ENCODE measurements at regions not wholly inside any gene's neighbourhood (a gene's known extent, or its start where the extent isn't known, plus 50 kb on each side); places are given as distances from the start of the nearest gene placed in this dataset.
"Not testable (repeated sequence)": the region's sequence is repeated elsewhere in the genome, so short reads cannot be mapped to it uniquely, and the experiment has no call there.

- H3K36me3 Mint-ChIP-seq (ENCODE audit: low read depth); H3K4me1 Mint-ChIP-seq; H3K27me3 Mint-ChIP-seq; H3K9me3 Mint-ChIP-seq; DNase-seq; CTCF ChIA-PET; H3K4me3 Mint-ChIP-seq; POLR2A ChIA-PET; H3K27ac Mint-ChIP-seq: not testable (repeated sequence)
Measured at GRCh38 chr1:761791-762190, 75.3 kb upstream of the OR4F16 start.

- POLR2A ChIA-PET; CTCF ChIA-PET; H3K27ac Mint-ChIP-seq; H3K4me1 Mint-ChIP-seq; H3K36me3 Mint-ChIP-seq (ENCODE audit: low read depth); H3K27me3 Mint-ChIP-seq; H3K4me3 Mint-ChIP-seq; H3K9me3 Mint-ChIP-seq; DNase-seq: not testable (repeated sequence)
Measured at GRCh38 chr1:771449-771848, 85.0 kb upstream of the OR4F16 start.

GRCh38 chr1:777480-778180 is 91.2 kb upstream of the OR4F16 start:
- DNase-seq; H3K27me3 Mint-ChIP-seq; POLR2A ChIA-PET; CTCF ChIA-PET; H3K36me3 Mint-ChIP-seq (ENCODE audit: low read depth); H3K9me3 Mint-ChIP-seq: not testable (repeated sequence)
- peak overlapping the region; percentile 99 for H3K4me3 Mint-ChIP-seq
- peak overlapping the region; percentile 100 for H3K27ac Mint-ChIP-seq
- peaks cover 10% of the 10 kb centered on the region for H3K4me1 Mint-ChIP-seq

- H3K36me3 Mint-ChIP-seq (ENCODE audit: low read depth); H3K9me3 Mint-ChIP-seq; H3K27me3 Mint-ChIP-seq; CTCF ChIA-PET: not testable (repeated sequence)
- DNase-seq = peak; percentile 99
- Mint-ChIP-seq H3K4me3 (peak overlapping the region; percentile 99), H3K4me1 (peaks cover 10% of the 10 kb centered on the region), H3K27ac (peak overlapping the region; percentile 100)
- POLR2A ChIA-PET = interaction anchor here (0.7 kb wide), 1 partner anchor 197 kb away, joined by 3 read pairs; no protein-coding TSS in a partner anchor
Measured at GRCh38 chr1:778451-779278, 92.2 kb upstream of the OR4F16 start.

- H3K9me3 Mint-ChIP-seq; H3K27me3 Mint-ChIP-seq; DNase-seq; H3K36me3 Mint-ChIP-seq (ENCODE audit: low read depth); POLR2A ChIA-PET; CTCF ChIA-PET: not testable (repeated sequence)
- peaks cover 10% of the 10 kb centered on the region for H3K4me1 Mint-ChIP-seq
- H3K27ac Mint-ChIP-seq = peak overlapping the region; percentile 100
- H3K4me3 Mint-ChIP-seq = peak overlapping the region; percentile 99
Measured at GRCh38 chr1:779621-780020, 93.2 kb upstream of the OR4F16 start.

- ChIA-PET POLR2A (no interaction called here), CTCF (no interaction called here)
- no peaks in the 10 kb centered on the region for H3K4me1 Mint-ChIP-seq
- no peak for DNase-seq
- H3K27ac Mint-ChIP-seq = no peak overlapping the region
- peaks cover 5% of the 10 kb centered on the region for H3K36me3 Mint-ChIP-seq (ENCODE audit: low read depth)
- no peaks in the 10 kb centered on the region for H3K27me3 Mint-ChIP-seq
- H3K9me3 Mint-ChIP-seq = peaks cover 5% of the 10 kb centered on the region
- no peak overlapping the region for H3K4me3 Mint-ChIP-seq
Measured at GRCh38 chr1:788835-789234, 102.4 kb upstream of the OR4F16 start.

- H3K9me3 Mint-ChIP-seq, CTCF ChIA-PET, H3K4me3 Mint-ChIP-seq: not testable (repeated sequence)
Measured at GRCh38 chr1:789606-790005, 103.2 kb upstream of the OR4F16 start.

GRCh38 chr1:790388-790930 is 104.0 kb upstream of the OR4F16 start:
- H3K9me3 Mint-ChIP-seq; H3K4me3 Mint-ChIP-seq; H3K36me3 Mint-ChIP-seq (ENCODE audit: low read depth); H3K4me1 Mint-ChIP-seq; DNase-seq; POLR2A ChIA-PET; H3K27me3 Mint-ChIP-seq; CTCF ChIA-PET; H3K27ac Mint-ChIP-seq: not testable (repeated sequence)

More at GRCh38 chr1:789606-790005, 103.2 kb upstream of the OR4F16 start:
- H3K4me1 Mint-ChIP-seq; H3K27me3 Mint-ChIP-seq; H3K27ac Mint-ChIP-seq; DNase-seq; H3K36me3 Mint-ChIP-seq (ENCODE audit: low read depth); POLR2A ChIA-PET: not testable (repeated sequence)

- H3K4me3 Mint-ChIP-seq; CTCF ChIA-PET; H3K27ac Mint-ChIP-seq; H3K27me3 Mint-ChIP-seq; H3K4me1 Mint-ChIP-seq; H3K36me3 Mint-ChIP-seq (ENCODE audit: low read depth); DNase-seq; H3K9me3 Mint-ChIP-seq; POLR2A ChIA-PET: not testable (repeated sequence)
Measured at GRCh38 chr1:794310-794709, 107.9 kb upstream of the OR4F16 start.

- H3K36me3 Mint-ChIP-seq (ENCODE audit: low read depth); H3K27ac Mint-ChIP-seq; POLR2A ChIA-PET; DNase-seq; H3K27me3 Mint-ChIP-seq; CTCF ChIA-PET; H3K4me3 Mint-ChIP-seq; H3K9me3 Mint-ChIP-seq; H3K4me1 Mint-ChIP-seq: not testable (repeated sequence)
Measured at GRCh38 chr1:794918-795584, 108.6 kb upstream of the OR4F16 start.

- POLR2A ChIA-PET; DNase-seq; H3K27ac Mint-ChIP-seq; H3K4me1 Mint-ChIP-seq; H3K9me3 Mint-ChIP-seq; H3K36me3 Mint-ChIP-seq (ENCODE audit: low read depth); H3K27me3 Mint-ChIP-seq; H3K4me3 Mint-ChIP-seq; CTCF ChIA-PET: not testable (repeated sequence)
Measured at GRCh38 chr1:797649-798048, 111.2 kb upstream of the OR4F16 start.

GRCh38 chr1:800397-800796 is 113.9 kb upstream of the OR4F16 start:
- H3K27me3 Mint-ChIP-seq; H3K27ac Mint-ChIP-seq; H3K9me3 Mint-ChIP-seq; CTCF ChIA-PET; H3K4me3 Mint-ChIP-seq; DNase-seq; H3K36me3 Mint-ChIP-seq (ENCODE audit: low read depth); H3K4me1 Mint-ChIP-seq; POLR2A ChIA-PET: not testable (repeated sequence)

- DNase-seq; H3K4me1 Mint-ChIP-seq; CTCF ChIA-PET; H3K27me3 Mint-ChIP-seq; H3K36me3 Mint-ChIP-seq (ENCODE audit: low read depth); H3K9me3 Mint-ChIP-seq; H3K27ac Mint-ChIP-seq; H3K4me3 Mint-ChIP-seq; POLR2A ChIA-PET: not testable (repeated sequence)
Measured at GRCh38 chr1:804378-805115, 118.1 kb upstream of the OR4F16 start.
